ENCODE measurements at regions not wholly inside any gene's neighbourhood (a gene's known extent, or its start where the extent isn't known, plus 50 kb on each side); places are given as distances from the start of the nearest gene placed in this dataset.

GRCh38 chr17:45686250-45686649, 97.9 kb upstream of the CRHR1 start:
- no peaks in the 10 kb centered on the region for H4K20me1 ChIP-seq (ENCODE audit: insufficient read depth, low read length)
- no peak overlapping the region for H3K4me2 ChIP-seq (ENCODE audit: low read depth, low read length)
- H2AFZ ChIP-seq (ENCODE audit: low read length): no peak overlapping the region

GRCh38 chr17:45687594-45687993, 96.5 kb upstream of the CRHR1 start:
- Histone ChIP-seq H3K9me2 (replicated peaks; ENCODE audit: insufficient read depth, low read length) (no peaks in the 10 kb centered on the region), H3K9ac (ENCODE audit: low read length) (no peak overlapping the region), H2AFZ (ENCODE audit: low read length) (no peak overlapping the region), H3K4me1 (ENCODE audit: low read length) (no peaks in the 10 kb centered on the region), H3K9me3 (replicated peaks; ENCODE audit: insufficient read depth, low read length) (no peaks in the 10 kb centered on the region), H3F3A (ENCODE audit: insufficient read depth, low read length) (no peaks in the 10 kb centered on the region), H3K79me2 (ENCODE audit: low read length) (no peaks in the 10 kb centered on the region), H3K36me3 (replicated peaks; ENCODE audit: insufficient read depth, low read length) (no peaks in the 10 kb centered on the region), H4K20me1 (ENCODE audit: insufficient read depth, low read length) (no peaks in the 10 kb centered on the region), H3K4me3 (ENCODE audit: low read length) (no peak overlapping the region), H3K27ac (ENCODE audit: low read length) (no peak overlapping the region), H3K27me3 (replicated peaks; ENCODE audit: insufficient read depth, low read length) (peaks cover 30% of the 10 kb centered on the region), H3K4me2 (ENCODE audit: low read depth, low read length) (no peak overlapping the region)
- no peak for TF ChIP-seq EZH2 (optimal IDR thresholded peaks at IDR 0.05; ENCODE audit: low read depth, low read length)
- no peak for TF ChIP-seq EZH2phosphoT487 (IDR thresholded peaks at IDR 0.05; ENCODE audit: low read length)
- TF ChIP-seq CTCF (IDR thresholded peaks at IDR 0.05; ENCODE audit: low read length): no peak
- DNase-seq: no peak

More at GRCh38 chr17:45686250-45686649, 97.9 kb upstream of the CRHR1 start:
- Histone ChIP-seq H3K9me2 (replicated peaks; ENCODE audit: insufficient read depth, low read length) (no peaks in the 10 kb centered on the region), H3K79me2 (ENCODE audit: low read length) (no peaks in the 10 kb centered on the region), H3K27ac (ENCODE audit: low read length) (no peak overlapping the region), H3K4me1 (ENCODE audit: low read length) (no peaks in the 10 kb centered on the region), H3K4me3 (ENCODE audit: low read length) (no peak overlapping the region), H3K9ac (ENCODE audit: low read length) (no peak overlapping the region), H3F3A (ENCODE audit: insufficient read depth, low read length) (no peaks in the 10 kb centered on the region), H3K36me3 (replicated peaks; ENCODE audit: insufficient read depth, low read length) (no peaks in the 10 kb centered on the region), H3K27me3 (replicated peaks; ENCODE audit: insufficient read depth, low read length) (peaks cover 25% of the 10 kb centered on the region), H3K9me3 (replicated peaks; ENCODE audit: insufficient read depth, low read length) (no peaks in the 10 kb centered on the region)
- no peak for DNase-seq
- TF ChIP-seq EZH2 (optimal IDR thresholded peaks at IDR 0.05; ENCODE audit: low read depth, low read length) (no peak), CTCF (IDR thresholded peaks at IDR 0.05; ENCODE audit: low read length) (no peak), EZH2phosphoT487 (IDR thresholded peaks at IDR 0.05; ENCODE audit: low read length) (no peak)

DNA sequence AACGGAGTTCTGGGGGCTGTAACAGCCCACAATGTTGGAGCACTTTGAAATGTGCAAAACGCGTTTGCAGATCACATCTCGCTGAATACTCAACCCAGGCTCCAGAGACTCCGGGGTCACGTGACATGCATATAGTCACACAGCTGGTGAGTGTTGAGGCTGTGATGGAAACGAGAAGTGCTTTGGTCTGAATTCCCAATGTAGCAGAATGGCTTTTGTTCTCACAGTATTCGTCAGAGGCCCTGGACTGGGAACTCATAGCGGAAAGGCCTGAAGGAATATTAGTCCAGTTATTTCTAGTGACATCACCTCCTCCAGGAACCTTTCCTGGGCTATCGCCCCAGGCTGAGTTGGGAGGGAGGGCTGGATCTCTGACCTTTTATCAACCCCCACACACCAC, 95.8 kb upstream of the CRHR1 start:
- no peaks in the 10 kb centered on the region for H3K9me3 ChIP-seq (replicated peaks; ENCODE audit: insufficient read depth, low read length)
- H3K79me2 ChIP-seq (ENCODE audit: low read length): no peaks in the 10 kb centered on the region
- no peak overlapping the region for H3K4me3 ChIP-seq (ENCODE audit: low read length)
- no peak overlapping the region for H3K27ac ChIP-seq (ENCODE audit: low read length)
- no peak overlapping the region for H2AFZ ChIP-seq (ENCODE audit: low read length)
- H3K9ac ChIP-seq (ENCODE audit: low read length): no peak overlapping the region
- TF ChIP-seq EZH2 (optimal IDR thresholded peaks at IDR 0.05; ENCODE audit: low read depth, low read length) (no peak), EZH2phosphoT487 (IDR thresholded peaks at IDR 0.05; ENCODE audit: low read length) (no peak), CTCF (IDR thresholded peaks at IDR 0.05; ENCODE audit: low read length) (no peak)
- H3F3A ChIP-seq (ENCODE audit: insufficient read depth, low read length): no peaks in the 10 kb centered on the region
- no peaks in the 10 kb centered on the region for H3K9me2 ChIP-seq (replicated peaks; ENCODE audit: insufficient read depth, low read length)
- no peak for DNase-seq
- peaks cover 30% of the 10 kb centered on the region for H3K27me3 ChIP-seq (replicated peaks; ENCODE audit: insufficient read depth, low read length)
- H3K36me3 ChIP-seq (replicated peaks; ENCODE audit: insufficient read depth, low read length): no peaks in the 10 kb centered on the region
- no peak overlapping the region for H3K4me2 ChIP-seq (ENCODE audit: low read depth, low read length)
- no peaks in the 10 kb centered on the region for H4K20me1 ChIP-seq (ENCODE audit: insufficient read depth, low read length)
- no peaks in the 10 kb centered on the region for H3K4me1 ChIP-seq (ENCODE audit: low read length)

All from MM.1S (cell line).